Nephron progenitor cell (in vitro differentiated cells): ENCODE measurements at regions not wholly inside any gene's neighbourhood (a gene's known extent, or its start where the extent isn't known, plus 50 kb on each side); places are given as distances from the start of the nearest gene placed in this dataset.

Experiments
- DNase-seq: peaks from one replicate; pipeline ENCODE4 v3.0.0; 2021
- H3K27ac Mint-ChIP-seq: 2 replicates; pipeline ENCODE4 v1.8.0; 2021; ENCODE audit warnings: mild to moderate bottlenecking, moderate library complexity, mixed read lengths
- H3K27me3 Mint-ChIP-seq: 2 replicates; pipeline ENCODE4 v1.8.0; 2021; ENCODE audit warnings: mild to moderate bottlenecking, low read depth, mixed read lengths; ENCODE audit not compliant: poor library complexity
- H3K36me3 Mint-ChIP-seq: 2 replicates; pipeline ENCODE4 v1.8.0; 2021; ENCODE audit warnings: low read depth, mixed read lengths
- H3K4me1 Mint-ChIP-seq: 2 replicates; pipeline ENCODE4 v1.8.0; 2021; ENCODE audit warnings: mixed read lengths
- H3K4me3 Mint-ChIP-seq: 2 replicates; pipeline ENCODE4 v1.8.0; 2021; ENCODE audit warnings: mild to moderate bottlenecking, moderate library complexity, mixed read lengths
- H3K9me3 Mint-ChIP-seq: 2 replicates; pipeline ENCODE4 v1.8.0; 2021; ENCODE audit warnings: mild to moderate bottlenecking, moderate library complexity, mixed read lengths
- CTCF ChIP-seq: fragments of 200-600 bp; sonication (generic); IDR thresholded peaks from 2 replicates; pipeline ENCODE4 v1.5.0; 2021; ENCODE audit warnings: antibody characterized with exemption

- no peaks in the 10 kb centered on the region for H3K4me1 Mint-ChIP-seq
Observed at GRCh38 chr3:162541923-162542322, 1045.3 kb downstream of the OTOL1 start.

DNA sequence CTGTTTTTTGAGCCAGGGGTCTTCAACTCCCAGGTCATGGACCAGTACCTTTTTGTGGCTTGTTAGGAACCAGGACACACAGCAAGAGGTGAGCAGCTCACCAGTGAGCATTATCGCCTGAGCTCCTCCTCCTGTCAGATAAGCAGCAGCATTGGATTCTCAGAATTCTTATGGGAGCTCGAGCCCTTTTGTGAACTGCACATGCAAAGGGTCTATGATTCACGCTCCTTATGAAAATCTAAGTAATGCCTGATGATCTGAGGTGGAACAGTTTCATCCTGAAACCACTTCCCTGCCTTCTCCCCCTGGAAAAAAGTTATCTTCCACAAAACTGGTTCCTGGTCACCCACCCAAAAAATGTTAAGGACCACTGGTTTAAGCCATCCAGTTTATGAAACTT lies 1047.6 kb downstream of the OTOL1 start:
- Mint-ChIP-seq H3K9me3 (peaks cover 20% of the 10 kb centered on the region), H3K4me3 (no peak overlapping the region), H3K4me1 (no peaks in the 10 kb centered on the region), H3K27me3 (no peaks in the 10 kb centered on the region), H3K36me3 (peaks cover 7% of the 10 kb centered on the region), H3K27ac (no peak overlapping the region)
- no peak for TF ChIP-seq CTCF
- no peak for DNase-seq

More at GRCh38 chr3:162541923-162542322, 1045.3 kb downstream of the OTOL1 start:
- Mint-ChIP-seq H3K9me3 (peaks cover under 1% of the 10 kb centered on the region), H3K27ac (no peak overlapping the region), H3K27me3 (no peaks in the 10 kb centered on the region), H3K4me3 (no peak overlapping the region), H3K36me3 (no peaks in the 10 kb centered on the region)
- DNase-seq, result no peak
- no peak for TF ChIP-seq CTCF

DNA sequence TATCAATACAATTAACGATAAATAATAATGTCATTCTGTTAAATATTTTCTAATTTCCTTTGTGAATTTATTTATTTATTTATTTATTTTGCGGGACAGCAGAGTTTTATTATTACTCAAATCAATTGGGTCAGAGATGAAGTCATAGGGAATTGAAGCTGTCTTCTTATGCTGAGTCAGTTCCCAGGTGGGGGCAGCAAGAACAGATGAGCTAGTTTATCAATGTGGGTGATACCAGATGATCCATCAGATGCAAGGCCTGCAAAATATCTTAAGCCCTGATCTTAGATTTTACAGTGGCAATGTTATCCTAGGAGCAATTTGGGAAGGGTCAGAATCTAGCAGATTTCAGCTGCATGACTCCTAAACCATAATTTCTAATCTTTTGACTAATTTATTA lies 1050.3 kb downstream of the OTOL1 start:
- TF ChIP-seq CTCF, result no peak
- Mint-ChIP-seq H3K4me3 (no peak overlapping the region), H3K27me3 (no peaks in the 10 kb centered on the region), H3K27ac (no peak overlapping the region), H3K4me1 (no peaks in the 10 kb centered on the region), H3K36me3 (peaks cover 12% of the 10 kb centered on the region), H3K9me3 (peaks cover 29% of the 10 kb centered on the region)
- DNase-seq, result no peak

- TF ChIP-seq CTCF, result no peak
- no peaks in the 10 kb centered on the region for H3K4me1 Mint-ChIP-seq
- no peak overlapping the region for H3K27ac Mint-ChIP-seq
- DNase-seq, result no peak
- no peaks in the 10 kb centered on the region for H3K27me3 Mint-ChIP-seq
- H3K36me3 Mint-ChIP-seq, result peaks cover 12% of the 10 kb centered on the region
- peaks cover 29% of the 10 kb centered on the region for H3K9me3 Mint-ChIP-seq
- no peak overlapping the region for H3K4me3 Mint-ChIP-seq
Observed at GRCh38 chr3:162547321-162547720, 1050.7 kb downstream of the OTOL1 start.

DNA sequence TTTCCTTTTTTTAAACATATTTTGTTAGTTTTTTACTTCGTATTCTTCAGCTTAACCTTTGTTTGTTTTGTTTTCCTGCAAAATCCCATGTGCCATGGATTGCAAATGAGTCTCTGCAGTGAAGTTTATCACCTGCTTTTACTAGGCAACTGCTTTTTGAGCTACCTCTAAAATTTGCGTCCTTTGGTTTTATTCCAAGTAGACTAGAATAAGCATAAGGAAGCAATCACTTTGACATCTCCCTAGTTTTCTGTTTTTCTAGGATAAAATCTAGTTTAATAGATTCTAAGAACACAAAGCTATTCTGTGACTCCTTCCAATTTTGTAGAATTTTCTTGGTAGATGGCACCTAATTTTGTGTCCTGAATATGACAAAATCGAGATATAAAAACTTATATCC lies 1059.2 kb downstream of the OTOL1 start:
- Mint-ChIP-seq H3K27ac (no peak overlapping the region), H3K36me3 (no peaks in the 10 kb centered on the region), H3K9me3 (peaks cover 8% of the 10 kb centered on the region), H3K4me3 (no peak overlapping the region), H3K27me3 (no peaks in the 10 kb centered on the region), H3K4me1 (peaks cover 7% of the 10 kb centered on the region)
- no peak for TF ChIP-seq CTCF
- no peak for DNase-seq

GRCh38 chr3:162558016-162558415 lies 1061.4 kb downstream of the OTOL1 start:
- H3K27ac Mint-ChIP-seq, result no peak overlapping the region
- no peak for TF ChIP-seq CTCF
- H3K27me3 Mint-ChIP-seq, result no peaks in the 10 kb centered on the region
- peaks cover 7% of the 10 kb centered on the region for H3K4me1 Mint-ChIP-seq
- H3K36me3 Mint-ChIP-seq, result no peaks in the 10 kb centered on the region
- H3K4me3 Mint-ChIP-seq, result no peak overlapping the region
- H3K9me3 Mint-ChIP-seq, result peaks cover 7% of the 10 kb centered on the region
- no peak for DNase-seq
